Neural cell (in vitro differentiated cells): ENCODE measurements at regions not wholly inside any gene's neighbourhood (a gene's known extent, or its start where the extent isn't known, plus 50 kb on each side); places are given as distances from the start of the nearest gene placed in this dataset.

Experiments used
- CTCF ChIP-seq: fragments of 450-650 bp; IDR thresholded peaks from 2 replicates; pipeline ENCODE4 v1.5.1; 2014; ENCODE audit warnings: antibody characterized with exemption, mild to moderate bottlenecking, moderate library complexity; ENCODE audit not compliant: poor library complexity, severe bottlenecking
- EP300 ChIP-seq: fragments of 450-650 bp; conservative IDR thresholded peaks from 2 replicates; pipeline ENCODE4 v1.6.1; 2014; ENCODE audit warnings: antibody characterized with exemption, mild to moderate bottlenecking, moderate library complexity; ENCODE audit not compliant: poor library complexity, severe bottlenecking
- EZH2 ChIP-seq: fragments of 200-600, 300-800 bp; shearing (Covaris generic), sonication (generic); IDR thresholded peaks from 2 replicates; pipeline ENCODE4 v1.6.1; 2014; ENCODE audit warnings: antibody characterized with exemption, low read length, borderline replicate concordance, mild to moderate bottlenecking; ENCODE audit not compliant: insufficient read depth, poor library complexity, severe bottlenecking
- MXI1 ChIP-seq: fragments of 450-650 bp; conservative IDR thresholded peaks from 2 replicates; pipeline ENCODE4 v1.6.1; 2014; ENCODE audit warnings: antibody characterized with exemption, mild to moderate bottlenecking; ENCODE audit not compliant: poor library complexity, severe bottlenecking
- POLR2AphosphoS5 ChIP-seq: IDR thresholded peaks from 2 replicates; pipeline ENCODE4 v1.6.1; 2012
- RAD21 ChIP-seq: fragments of 450-650 bp; conservative IDR thresholded peaks from 2 replicates; pipeline ENCODE4 v1.6.1; 2014; ENCODE audit warnings: antibody characterized with exemption, mild to moderate bottlenecking, moderate library complexity
- REST ChIP-seq: IDR thresholded peaks from 2 replicates; pipeline ENCODE4 v1.6.1; 2012; ENCODE audit warnings: borderline replicate concordance
- TAF1 ChIP-seq: IDR thresholded peaks from 2 replicates; pipeline ENCODE4 v1.6.1; 2012; ENCODE audit warnings: low read depth

GRCh38 chr18:51401912-51402311, 204.4 kb upstream of the MEX3C start:
- no peak for TF ChIP-seq CTCF
- TF ChIP-seq TAF1, result no peak
- no peak for TF ChIP-seq EZH2
- no peak for TF ChIP-seq POLR2AphosphoS5
- TF ChIP-seq EP300, result no peak
- TF ChIP-seq REST, result no peak
- no peak for TF ChIP-seq MXI1
- TF ChIP-seq RAD21, result no peak
